ENCODE measurements at regions not wholly inside any gene's neighbourhood (a gene's known extent, or its start where the extent isn't known, plus 50 kb on each side); places are given as distances from the start of the nearest gene placed in this dataset.

- H3K27ac ChIP-seq (ENCODE audit: low read length), result no peak overlapping the region
Measured at GRCh38 chr17:16882243-16882925, 89.5 kb downstream of the TNFRSF13B start.

GRCh38 chr17:16881239-16881924, 90.5 kb downstream of the TNFRSF13B start:
- Histone ChIP-seq H3K9me3 (ENCODE audit: insufficient read depth, low read length) (no peaks in the 10 kb centered on the region), H3K4me3 (ENCODE audit: low read length) (no peak overlapping the region), H3K4me2 (ENCODE audit: low read length) (no peak overlapping the region), H3K27ac (ENCODE audit: low read length) (no peak overlapping the region), H2AFZ (ENCODE audit: low read depth, low read length) (no peak overlapping the region), H3K79me2 (ENCODE audit: low read length) (no peaks in the 10 kb centered on the region), H3K9ac (ENCODE audit: low read length) (no peak overlapping the region), H3K36me3 (replicated peaks; ENCODE audit: low read depth, low read length) (no peaks in the 10 kb centered on the region), H4K20me1 (ENCODE audit: insufficient read depth, low read length) (no peaks in the 10 kb centered on the region), H3K27me3 (ENCODE audit: low read depth, low read length) (no peaks in the 10 kb centered on the region), H3K4me1 (ENCODE audit: low read length) (peaks cover 4% of the 10 kb centered on the region)
- TF ChIP-seq EZH2phosphoT487 (IDR thresholded peaks at IDR 0.05; ENCODE audit: low read depth) (no peak), CTCF (IDR thresholded peaks at IDR 0.05; ENCODE audit: low read depth, low read length) (no peak)

More at GRCh38 chr17:16882243-16882925, 89.5 kb downstream of the TNFRSF13B start:
- peaks cover 9% of the 10 kb centered on the region for H3K4me1 ChIP-seq (ENCODE audit: low read length)
- TF ChIP-seq EZH2phosphoT487 (IDR thresholded peaks at IDR 0.05; ENCODE audit: low read depth) (no peak), CTCF (IDR thresholded peaks at IDR 0.05; ENCODE audit: low read depth, low read length) (no peak)
- no peaks in the 10 kb centered on the region for H3K79me2 ChIP-seq (ENCODE audit: low read length)
- no peak overlapping the region for H3K4me2 ChIP-seq (ENCODE audit: low read length)
- H2AFZ ChIP-seq (ENCODE audit: low read depth, low read length), result no peak overlapping the region
- no peaks in the 10 kb centered on the region for H3K9me3 ChIP-seq (ENCODE audit: insufficient read depth, low read length)
- no peaks in the 10 kb centered on the region for H4K20me1 ChIP-seq (ENCODE audit: insufficient read depth, low read length)
- no peak overlapping the region for H3K9ac ChIP-seq (ENCODE audit: low read length)
- no peak overlapping the region for H3K4me3 ChIP-seq (ENCODE audit: low read length)
- no peaks in the 10 kb centered on the region for H3K27me3 ChIP-seq (ENCODE audit: low read depth, low read length)
- H3K36me3 ChIP-seq (replicated peaks; ENCODE audit: low read depth, low read length), result no peaks in the 10 kb centered on the region

- Histone ChIP-seq H2AFZ (ENCODE audit: low read depth, low read length) (no peak overlapping the region), H3K36me3 (replicated peaks; ENCODE audit: low read depth, low read length) (no peaks in the 10 kb centered on the region), H3K79me2 (ENCODE audit: low read length) (no peaks in the 10 kb centered on the region), H3K9ac (ENCODE audit: low read length) (no peak overlapping the region), H3K27me3 (ENCODE audit: low read depth, low read length) (no peaks in the 10 kb centered on the region), H3K27ac (ENCODE audit: low read length) (no peak overlapping the region), H3K9me3 (ENCODE audit: insufficient read depth, low read length) (no peaks in the 10 kb centered on the region), H3K4me1 (ENCODE audit: low read length) (no peaks in the 10 kb centered on the region), H3K4me2 (ENCODE audit: low read length) (no peak overlapping the region), H4K20me1 (ENCODE audit: insufficient read depth, low read length) (no peaks in the 10 kb centered on the region), H3K4me3 (ENCODE audit: low read length) (no peak overlapping the region)
- TF ChIP-seq EZH2phosphoT487 (IDR thresholded peaks at IDR 0.05; ENCODE audit: low read depth), result no peak
- no peak for TF ChIP-seq CTCF (IDR thresholded peaks at IDR 0.05; ENCODE audit: low read depth, low read length)
Measured at GRCh38 chr17:16880843-16881230, 91.1 kb downstream of the TNFRSF13B start.

GRCh38 chr17:16880121-16880842, 91.6 kb downstream of the TNFRSF13B start:
- H3K4me1 ChIP-seq (ENCODE audit: low read length), result no peaks in the 10 kb centered on the region
- no peak overlapping the region for H3K9ac ChIP-seq (ENCODE audit: low read length)
- H3K9me3 ChIP-seq (ENCODE audit: insufficient read depth, low read length), result no peaks in the 10 kb centered on the region
- H3K4me3 ChIP-seq (ENCODE audit: low read length), result no peak overlapping the region
- H2AFZ ChIP-seq (ENCODE audit: low read depth, low read length), result no peak overlapping the region
- no peak overlapping the region for H3K27ac ChIP-seq (ENCODE audit: low read length)
- H3K79me2 ChIP-seq (ENCODE audit: low read length), result no peaks in the 10 kb centered on the region
- H3K4me2 ChIP-seq (ENCODE audit: low read length), result no peak overlapping the region
- H3K36me3 ChIP-seq (replicated peaks; ENCODE audit: low read depth, low read length), result no peaks in the 10 kb centered on the region
- TF ChIP-seq EZH2phosphoT487 (IDR thresholded peaks at IDR 0.05; ENCODE audit: low read depth), result no peak
- no peak for TF ChIP-seq CTCF (IDR thresholded peaks at IDR 0.05; ENCODE audit: low read depth, low read length)
- H4K20me1 ChIP-seq (ENCODE audit: insufficient read depth, low read length), result no peaks in the 10 kb centered on the region
- H3K27me3 ChIP-seq (ENCODE audit: low read depth, low read length), result no peaks in the 10 kb centered on the region

All from OCI-LY3 (cell line).